Muscle of arm (tissue), 1 donor: ENCODE measurements at regions not wholly inside any gene's neighbourhood (a gene's known extent, or its start where the extent isn't known, plus 50 kb on each side); places are given as distances from the start of the nearest gene placed in this dataset.

Source experiments
- DNase-seq: peaks from one replicate; pipeline ENCODE4 v3.0.0-alpha.2; 2013

DNA sequence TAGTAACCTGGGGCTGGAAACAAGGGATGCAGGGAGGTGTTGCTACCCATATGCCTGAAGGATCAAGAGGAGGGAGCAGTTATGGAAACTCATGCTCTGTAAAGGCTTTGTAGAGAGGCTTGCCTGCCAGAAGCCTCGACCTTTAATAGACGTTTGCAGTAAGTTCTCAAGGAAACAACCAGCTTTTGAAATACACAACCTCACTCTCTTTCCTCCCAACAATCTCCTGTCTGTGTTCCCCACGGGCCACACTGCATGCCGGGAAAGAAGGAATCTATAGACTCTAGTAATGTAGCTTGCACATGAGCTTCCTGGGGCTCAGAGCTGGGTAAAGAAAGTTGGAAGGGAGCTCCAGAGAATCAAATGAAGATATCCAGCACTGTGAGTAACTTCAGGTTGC is 101.6 kb upstream of the PACRGL start:
- no peak for DNase-seq

DNA sequence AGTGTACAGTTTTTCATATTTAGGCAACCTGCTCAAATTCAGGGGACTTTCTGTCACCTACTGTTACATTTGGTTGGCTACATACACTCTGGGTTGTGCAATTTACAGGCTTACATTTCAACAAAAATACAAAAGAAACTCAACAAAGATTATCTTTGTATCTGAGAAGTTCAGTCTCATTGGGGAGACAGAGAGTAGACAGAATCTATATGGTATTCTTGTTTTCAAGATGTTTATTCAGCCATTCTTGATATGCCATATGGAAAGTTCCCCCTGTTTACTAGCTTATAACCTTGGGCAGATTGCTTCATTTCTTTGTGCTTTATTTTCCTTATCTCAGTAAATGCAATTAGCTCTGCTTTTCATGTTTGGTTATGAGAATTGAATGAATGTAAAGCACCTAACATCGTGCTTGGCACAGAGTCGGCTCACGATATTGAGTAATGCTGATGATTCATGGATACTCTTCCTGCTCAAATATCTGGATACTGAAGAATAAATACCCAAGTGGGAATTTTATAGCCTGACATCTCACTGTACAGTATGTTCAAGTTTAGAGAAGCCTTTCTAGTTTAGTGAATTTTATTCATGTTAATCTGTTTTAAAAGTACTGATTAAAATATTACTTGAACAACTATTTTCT is 96.5 kb upstream of the PACRGL start:
- DNase-seq: no peak

DNA sequence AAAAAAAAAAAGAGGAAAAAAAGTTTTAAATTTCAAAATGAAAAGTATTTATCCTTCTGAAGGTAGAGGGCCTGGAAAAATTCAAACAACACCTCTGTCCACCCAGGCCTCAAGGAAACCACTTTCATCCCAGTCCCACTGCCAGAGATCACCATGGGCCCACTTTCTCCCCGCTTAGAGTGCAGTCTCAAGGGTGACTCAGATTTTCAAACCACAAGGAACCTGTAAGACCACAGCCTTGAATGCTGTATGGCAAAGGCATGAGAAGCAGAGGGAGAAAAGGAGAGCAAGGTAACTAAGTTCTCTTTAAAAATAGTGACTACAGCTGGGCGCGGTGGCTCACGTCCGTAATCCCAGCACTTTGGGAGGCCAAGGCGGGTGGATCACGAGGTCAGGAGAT is 87.9 kb upstream of the PACRGL start:
- DNase-seq: no peak

DNA sequence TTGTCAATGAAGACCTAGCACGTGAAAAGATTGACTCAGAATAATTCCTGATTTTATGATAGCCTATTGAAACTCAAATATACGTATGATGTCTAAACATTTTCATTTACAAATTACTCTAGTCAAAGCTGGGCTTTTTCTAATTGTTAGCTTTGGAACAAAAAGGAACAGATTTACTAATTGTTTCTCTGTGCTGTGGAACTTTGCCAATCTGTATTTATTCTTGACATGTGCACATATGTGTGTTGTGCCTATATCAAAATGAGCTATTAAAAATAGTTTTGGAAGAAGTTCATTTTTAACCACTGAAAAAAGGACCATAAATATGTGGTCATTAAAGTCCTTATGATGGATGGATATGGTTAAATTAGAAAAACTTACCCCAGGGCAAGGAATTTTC is 85.4 kb upstream of the PACRGL start:
- DNase-seq: no peak

DNA sequence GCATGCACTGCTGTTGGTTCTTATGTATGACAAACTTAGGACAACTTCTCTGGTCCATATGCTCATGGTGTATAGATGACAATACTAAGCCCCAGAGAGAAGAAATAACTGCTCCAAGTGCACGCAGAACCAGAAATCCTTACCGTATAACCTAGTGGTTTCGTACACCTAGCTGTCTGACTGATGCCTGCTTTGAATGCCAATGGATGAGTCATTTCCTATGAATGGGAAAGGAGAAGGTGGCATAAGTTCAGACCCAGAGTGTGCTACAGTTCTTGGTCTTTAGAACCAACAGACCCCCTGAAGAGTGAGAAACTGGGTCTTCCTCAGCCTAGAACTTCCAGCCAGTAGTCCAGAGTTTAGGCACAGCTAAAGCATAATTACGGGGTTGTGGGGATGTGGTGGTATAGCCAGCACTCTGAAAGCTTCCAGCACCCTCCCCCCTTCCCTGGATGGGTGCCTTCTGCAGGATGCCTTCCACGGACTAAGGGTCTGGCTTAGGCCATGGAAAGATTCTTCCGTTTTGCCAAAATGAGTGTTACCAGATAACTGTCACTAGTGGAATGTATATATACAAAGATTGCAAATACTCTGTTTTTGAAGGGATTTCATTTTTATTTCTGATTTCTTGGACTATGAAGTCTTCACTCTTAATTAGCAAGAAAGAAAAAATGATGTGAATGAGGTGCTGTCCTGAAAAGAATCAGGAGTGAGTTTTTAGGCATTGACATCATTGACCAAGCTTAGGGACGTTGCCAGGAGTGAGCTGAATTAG is 84.6 kb upstream of the PACRGL start:
- DNase-seq: no peak

DNA sequence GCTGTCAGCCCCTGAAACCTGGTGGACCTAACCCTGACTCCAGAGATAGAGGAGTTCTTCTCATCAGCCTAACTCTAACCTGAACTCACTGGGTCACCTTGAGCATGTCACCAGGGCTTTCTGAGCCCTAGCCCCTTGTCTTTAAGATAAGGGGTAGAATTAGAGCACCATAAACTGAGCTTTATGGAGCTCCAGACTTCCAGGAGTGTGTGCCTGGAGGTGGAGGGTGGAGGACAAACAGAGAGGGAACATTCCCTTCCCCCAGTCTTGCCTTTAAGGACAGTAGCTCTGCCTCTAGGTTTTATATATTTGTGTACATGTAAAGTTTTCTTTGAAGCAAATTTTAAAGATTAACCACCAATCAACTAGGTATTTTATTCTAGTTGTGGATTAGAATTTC is 83.9 kb upstream of the PACRGL start:
- no peak for DNase-seq

DNA sequence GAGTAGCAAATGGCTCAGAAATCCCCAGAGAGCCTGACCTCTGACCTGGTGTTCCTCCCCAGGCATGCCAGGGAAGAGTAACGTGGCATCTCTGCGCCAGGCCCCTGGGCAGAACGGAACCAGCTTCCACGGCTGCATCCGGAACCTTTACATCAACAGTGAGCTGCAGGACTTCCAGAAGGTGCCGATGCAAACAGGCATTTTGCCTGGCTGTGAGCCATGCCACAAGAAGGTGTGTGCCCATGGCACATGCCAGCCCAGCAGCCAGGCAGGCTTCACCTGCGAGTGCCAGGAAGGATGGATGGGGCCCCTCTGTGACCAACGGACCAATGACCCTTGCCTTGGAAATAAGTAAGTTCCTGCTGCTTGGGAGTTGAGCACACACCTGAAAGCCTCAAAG is 83.4 kb upstream of the PACRGL start:
- DNase-seq: no peak

DNA sequence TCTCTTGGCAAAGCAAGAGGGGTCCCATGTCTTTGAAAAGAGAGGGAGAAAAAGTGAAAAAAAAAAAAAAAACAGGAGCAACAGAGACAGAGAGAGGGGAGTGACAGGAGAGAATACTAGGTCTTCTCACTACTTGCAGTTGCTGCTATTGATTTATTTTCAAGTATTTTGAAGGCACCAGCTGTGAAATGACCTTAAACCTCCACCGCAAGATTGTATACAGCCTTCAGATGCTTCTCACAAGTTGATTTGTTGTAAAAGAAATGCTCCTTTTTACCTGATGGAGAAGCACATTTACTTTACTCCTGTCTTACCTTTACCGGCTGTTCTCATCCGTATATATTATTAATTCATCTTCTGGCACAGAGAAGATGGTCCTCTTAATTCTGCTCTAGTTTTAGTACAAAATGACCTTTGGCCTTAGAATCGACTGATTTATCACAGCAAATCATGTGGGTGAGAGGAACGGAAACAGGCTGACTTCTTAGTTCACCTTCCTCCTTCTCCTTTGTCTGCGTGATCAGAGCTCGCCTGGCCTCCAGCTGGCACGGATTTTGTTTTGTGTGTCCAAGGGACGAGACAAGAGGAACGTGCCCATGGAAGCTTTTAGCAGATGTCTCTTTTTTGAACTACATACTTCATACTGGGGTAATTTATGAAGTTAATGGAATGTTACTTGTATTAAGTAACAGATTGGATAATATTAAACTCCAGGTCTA is 82.4 kb upstream of the PACRGL start:
- peak; percentile 70 for DNase-seq

DNA sequence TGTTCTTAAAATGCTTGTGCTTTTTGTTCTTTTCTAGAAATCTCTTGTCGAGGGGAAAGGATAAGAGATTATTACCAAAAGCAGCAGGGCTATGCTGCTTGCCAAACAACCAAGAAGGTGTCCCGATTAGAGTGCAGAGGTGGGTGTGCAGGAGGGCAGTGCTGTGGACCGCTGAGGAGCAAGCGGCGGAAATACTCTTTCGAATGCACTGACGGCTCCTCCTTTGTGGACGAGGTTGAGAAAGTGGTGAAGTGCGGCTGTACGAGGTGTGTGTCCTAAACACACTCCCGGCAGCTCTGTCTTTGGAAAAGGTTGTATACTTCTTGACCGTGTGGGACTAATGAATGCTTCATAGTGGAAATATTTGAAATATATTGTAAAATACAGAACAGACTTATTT is 81.5 kb upstream of the PACRGL start:
- DNase-seq: no peak

DNA sequence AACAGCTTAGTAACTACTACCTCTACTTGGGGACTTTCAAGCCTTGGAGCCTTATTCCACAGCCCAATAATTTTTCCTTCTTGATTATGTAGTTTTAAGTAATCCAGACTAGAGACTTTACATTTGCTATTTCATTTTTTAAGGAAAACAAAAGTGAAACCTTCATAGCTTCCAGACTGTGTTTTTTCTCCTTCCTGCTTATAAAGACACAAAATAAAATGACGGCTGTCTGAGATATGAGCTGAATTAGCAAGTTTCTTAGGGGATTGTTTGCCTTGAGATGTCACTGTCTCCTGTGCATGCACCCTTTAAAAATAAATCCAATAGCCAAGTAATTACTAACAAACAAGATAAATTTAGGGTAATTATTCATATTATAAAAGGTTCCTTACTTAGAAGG is 78.8 kb upstream of the PACRGL start:
- DNase-seq: no peak

DNA sequence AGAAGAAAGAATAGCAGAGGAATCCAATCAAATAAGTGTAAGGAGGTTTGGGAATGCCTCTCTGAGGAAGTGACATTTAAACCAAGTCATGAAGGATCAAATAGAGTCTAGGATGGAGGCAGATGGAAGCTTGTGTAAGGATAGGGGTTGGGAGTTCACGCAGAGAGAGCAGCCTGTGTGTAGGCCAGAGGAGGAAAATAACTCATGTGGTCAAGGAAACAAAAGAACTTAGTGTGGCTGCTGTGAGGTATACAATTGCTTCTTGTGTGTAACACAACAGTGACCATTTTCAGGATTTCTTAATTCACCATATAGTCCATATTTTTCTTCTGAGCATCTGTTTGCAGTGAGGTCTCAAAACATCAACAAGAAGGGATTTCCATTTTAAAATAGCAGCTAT is 77.6 kb upstream of the PACRGL start:
- no peak for DNase-seq

DNA sequence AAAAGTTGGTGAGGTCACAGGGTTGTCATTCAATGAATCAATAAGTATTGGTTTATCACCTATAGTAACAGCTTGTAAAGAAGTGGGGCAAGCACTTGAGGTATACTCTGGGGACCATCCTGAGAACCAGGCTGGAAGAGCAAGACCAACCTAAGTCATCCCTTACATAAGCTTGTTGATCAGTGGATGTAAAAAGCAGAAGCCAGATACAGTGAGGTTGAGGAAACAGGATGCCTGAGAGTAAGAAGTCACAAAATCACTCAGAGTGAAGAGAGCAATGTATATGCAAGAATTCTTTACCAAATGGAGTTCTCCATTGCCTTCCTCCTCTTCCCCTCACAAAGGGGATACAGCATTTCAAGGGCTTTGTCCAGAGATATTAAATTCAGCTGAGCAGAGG is 76.3 kb upstream of the PACRGL start:
- DNase-seq: no peak

DNA sequence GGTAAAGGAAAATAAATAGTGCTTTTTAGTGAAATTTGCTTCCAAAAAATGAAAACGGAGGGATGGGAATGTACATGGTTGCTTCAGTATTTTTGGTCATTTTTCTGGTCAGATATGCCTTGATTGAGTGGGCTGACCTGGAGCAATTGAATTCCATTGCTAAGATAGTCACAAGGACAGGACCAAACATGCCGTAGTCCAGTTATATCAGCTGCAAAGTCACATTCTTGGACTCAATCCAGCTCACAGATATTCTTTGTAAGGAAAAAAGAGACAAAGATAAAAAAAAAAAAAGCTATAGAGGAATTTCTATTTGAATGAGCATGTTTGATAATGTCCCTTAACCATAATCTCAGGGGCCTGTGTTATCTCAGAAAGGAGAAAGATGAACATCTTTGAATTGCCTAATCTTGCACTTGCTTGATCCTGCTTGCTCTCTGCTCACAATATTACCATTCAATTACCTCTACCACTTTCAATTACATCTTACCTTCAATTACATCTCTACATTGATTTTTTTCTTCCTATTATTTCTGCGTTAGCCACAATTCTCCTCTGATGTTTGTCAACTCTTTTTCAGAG is 75.4 kb upstream of the PACRGL start:
- no peak for DNase-seq

DNA sequence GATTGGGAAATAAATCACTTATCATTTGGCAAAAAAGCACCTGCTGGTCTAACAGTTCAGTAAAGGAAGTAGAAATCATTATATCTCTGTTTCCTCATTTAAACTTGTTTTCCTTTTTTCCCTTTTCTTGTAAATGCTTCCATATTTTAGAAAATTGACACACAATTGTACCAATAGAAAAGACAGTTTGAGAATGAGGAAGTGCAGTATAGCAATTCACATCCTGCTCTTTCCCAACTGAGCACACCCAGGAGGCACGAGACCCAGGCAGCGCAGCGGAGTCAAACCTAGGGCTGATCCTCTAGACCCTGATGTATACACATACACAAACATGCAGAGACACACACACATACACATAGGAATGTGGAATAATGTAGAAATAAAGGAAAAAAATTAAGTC is 74.8 kb upstream of the PACRGL start:
- no peak for DNase-seq

DNA sequence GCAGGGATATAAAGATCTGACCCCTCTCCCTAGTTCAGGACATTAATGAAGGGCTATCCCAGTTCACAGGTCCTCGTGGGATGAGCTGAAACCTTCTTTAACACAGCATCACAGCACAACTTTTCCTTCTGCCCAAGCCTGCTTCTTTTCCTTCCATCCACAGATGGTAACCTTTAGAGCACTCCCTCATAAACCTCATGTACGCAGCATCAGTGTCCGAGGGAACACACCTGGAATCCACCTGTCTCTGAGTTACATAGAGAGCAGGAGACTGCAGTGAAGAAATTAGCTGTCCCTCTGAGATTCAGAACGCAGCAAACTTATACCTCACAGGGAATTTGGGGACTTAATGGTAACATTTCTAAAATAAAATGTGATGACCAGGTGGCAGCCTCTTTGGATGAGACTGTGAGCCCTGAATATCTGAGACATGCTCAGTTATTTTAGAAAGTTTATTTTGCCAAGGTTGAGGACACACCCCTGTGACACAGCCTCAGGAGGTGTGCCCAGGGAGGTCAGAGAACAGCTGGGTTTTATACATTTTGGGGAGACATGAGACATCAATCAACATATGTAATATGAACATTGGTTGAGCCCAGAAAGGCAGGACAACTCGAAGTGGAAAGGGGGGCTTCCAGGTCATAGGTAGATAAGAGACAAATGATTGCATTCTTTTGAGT is 73.8 kb upstream of the PACRGL start:
- no peak for DNase-seq

DNA sequence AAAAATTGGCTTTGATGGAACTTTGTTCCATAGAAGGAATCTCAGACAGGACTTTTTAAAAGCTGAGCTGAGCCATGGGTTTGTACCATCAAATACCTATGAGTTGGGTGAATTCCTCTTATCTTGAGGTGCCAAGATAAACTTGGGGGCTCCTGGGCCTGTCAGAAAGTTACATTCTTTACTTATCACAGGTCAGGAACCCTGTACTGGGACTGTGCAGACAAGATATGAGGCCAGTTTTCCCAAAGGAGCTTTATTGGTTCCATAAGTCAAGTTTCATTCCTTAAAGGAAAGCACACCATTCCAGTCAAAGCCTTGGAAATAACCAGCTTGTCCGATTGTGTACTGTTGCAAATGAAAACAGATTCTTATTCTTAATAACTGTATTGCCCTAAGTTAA is 72.4 kb upstream of the PACRGL start:
- no peak for DNase-seq

DNA sequence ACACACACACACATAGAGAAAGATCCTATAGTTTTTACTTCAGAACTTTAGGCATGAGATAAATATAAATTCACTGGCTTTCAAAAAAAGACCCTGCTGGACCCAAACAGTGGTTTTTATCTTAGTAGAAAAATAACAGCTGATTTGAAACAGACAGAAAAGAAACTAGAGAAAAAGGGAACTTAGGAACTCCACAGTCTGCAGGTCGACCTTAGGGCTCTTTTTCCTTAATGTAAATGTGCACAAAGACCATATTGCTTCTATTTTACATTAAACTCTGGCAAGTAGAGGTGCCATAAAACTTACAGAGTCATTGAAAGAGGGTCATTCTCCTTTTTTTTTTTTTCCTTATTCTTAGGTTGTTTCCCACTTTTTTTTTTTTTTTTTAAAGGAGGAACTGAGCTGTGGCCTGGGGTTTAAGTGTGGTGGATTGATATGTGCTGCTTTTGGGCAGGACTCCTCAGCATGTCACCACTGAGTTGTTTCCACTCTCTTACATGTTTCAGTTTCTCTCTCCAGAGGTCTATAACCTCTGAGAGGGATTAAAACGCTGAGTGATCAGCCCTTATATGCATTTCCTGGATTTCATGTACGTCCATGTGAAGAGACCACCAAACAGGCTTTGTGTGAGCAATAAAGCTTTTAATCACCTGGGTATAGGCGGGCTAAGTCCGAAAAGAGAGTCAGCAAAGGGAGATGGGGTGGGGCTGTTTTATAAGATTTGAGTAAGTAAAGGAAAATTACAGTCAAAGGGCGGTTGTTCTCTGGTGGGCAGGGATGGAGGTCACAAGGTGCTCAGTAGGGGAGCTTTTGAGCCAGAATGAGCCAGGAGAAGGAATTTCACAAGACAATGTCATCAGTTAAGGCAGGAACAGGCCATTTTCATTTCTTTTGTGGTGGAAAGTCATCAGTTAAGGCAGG is 70.8 kb upstream of the PACRGL start:
- no peak for DNase-seq

DNA sequence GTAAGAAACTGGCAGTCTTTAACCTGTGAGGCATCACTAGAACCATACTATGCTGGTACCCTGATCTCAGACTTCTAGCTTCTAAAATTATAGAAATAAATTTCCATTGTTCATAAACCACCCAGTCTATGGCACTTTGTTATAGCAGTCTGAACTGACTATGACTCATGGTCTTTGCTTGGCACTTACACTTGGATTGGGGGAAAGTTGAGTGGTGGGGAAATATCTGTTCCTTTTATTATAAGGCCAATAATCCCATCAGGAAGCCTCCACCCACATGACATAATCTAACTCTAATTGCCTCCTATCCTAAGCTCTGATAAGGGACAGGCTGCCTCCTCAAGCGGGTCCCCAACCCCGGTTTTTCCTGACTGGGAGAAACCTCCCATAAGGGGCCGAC is 61.4 kb upstream of the PACRGL start:
- no peak for DNase-seq

DNA sequence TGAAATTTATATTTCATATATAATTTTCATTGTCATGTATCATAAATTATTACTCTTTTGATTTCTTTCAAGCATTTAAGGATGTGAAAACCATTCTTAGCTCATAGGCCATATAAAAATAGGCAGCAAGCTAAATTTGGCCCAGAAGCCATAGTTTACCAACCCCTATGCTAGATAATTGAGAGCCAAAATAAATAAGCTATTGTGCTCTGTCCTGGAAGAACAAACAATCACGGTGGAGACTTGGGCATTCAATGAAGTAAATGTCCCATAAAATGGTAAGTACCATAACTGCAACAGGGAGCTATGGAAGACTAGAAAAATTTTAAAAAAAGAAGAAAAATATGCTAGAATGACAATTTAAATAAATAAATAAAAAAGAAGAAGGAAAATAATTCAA is 60.9 kb upstream of the PACRGL start:
- DNase-seq: no peak

DNA sequence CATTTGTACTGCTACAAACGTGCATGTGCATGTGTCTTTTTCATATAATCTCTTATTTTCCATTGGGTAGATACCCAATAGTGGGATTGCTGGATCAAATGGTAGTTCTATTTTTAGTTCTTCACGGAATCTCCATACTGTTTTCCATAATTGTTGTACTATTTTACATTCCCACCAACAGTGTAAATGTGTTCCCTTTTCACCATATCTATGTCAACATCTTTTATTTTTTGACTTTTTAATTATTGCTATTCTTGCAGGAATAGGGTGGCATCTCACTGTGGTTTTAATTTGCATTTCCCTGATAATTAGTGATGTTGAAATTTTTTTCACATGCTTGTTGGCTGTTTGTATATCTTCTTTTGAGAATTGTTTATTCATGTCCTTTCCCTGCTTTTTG is 59.3 kb upstream of the PACRGL start:
- no peak for DNase-seq

DNA sequence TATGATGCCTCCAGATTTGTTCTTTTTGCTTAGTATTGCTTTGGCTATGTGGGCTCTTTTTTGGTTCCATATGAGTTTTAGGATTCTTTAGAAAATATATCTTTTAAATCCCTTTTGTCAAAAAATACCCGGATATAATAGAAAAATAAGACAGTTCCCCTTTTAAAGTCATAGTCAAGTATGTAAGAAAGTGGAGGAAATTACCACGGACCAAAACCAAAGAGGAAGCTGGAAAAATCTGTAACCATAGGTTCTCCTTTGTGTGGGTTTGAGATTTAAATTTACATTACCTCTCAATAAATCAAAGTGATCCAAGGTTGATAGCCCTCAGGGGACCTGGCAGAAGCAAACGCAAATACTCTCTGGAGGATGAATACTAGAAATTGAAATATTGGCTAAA is 58.3 kb upstream of the PACRGL start:
- no peak for DNase-seq
